Neural cell (in vitro differentiated cells): ENCODE measurements at regions not wholly inside any gene's neighbourhood (a gene's known extent, or its start where the extent isn't known, plus 50 kb on each side); places are given as distances from the start of the nearest gene placed in this dataset.

Source experiments
- H2AFZ ChIP-seq: fragments of 200-600, 300-800 bp; sonication (generic), shearing (Covaris generic); 2 replicates; pipeline ENCODE4 v1.6.0; 2014; ENCODE audit warnings: low read depth, mild to moderate bottlenecking, antibody characterized with exemption, low read length, moderate library complexity
- H3F3A ChIP-seq: fragments of 200-600 bp; shearing (Covaris generic); 2 replicates; pipeline ENCODE4 v1.6.1; 2016; ENCODE audit warnings: mild to moderate bottlenecking, moderate library complexity, mixed read lengths, antibody characterized with exemption, low read length; ENCODE audit not compliant: insufficient read depth, poor library complexity, severe bottlenecking
- H3K27ac ChIP-seq: fragments of 200-600, 300-800 bp; sonication (generic), shearing (Covaris generic); 2 replicates; pipeline ENCODE4 v1.5.1; 2014; ENCODE audit warnings: mild to moderate bottlenecking, low read length, moderate library complexity
- H3K27me3 ChIP-seq: fragments of 300-800, 200-600 bp; sonication (generic), shearing (Covaris generic); 2 replicates; pipeline ENCODE4 v1.6.0; 2014; ENCODE audit warnings: mild to moderate bottlenecking, low read depth, low read length, moderate library complexity; ENCODE audit not compliant: insufficient read depth
- H3K36me3 ChIP-seq: fragments of 300-800, 200-600 bp; sonication (generic), shearing (Covaris generic); 2 replicates; pipeline ENCODE4 v1.5.1; 2014; ENCODE audit warnings: mild to moderate bottlenecking, antibody characterized with exemption, low read length, moderate library complexity; ENCODE audit not compliant: insufficient read depth
- H3K4me2 ChIP-seq: fragments of 300-800, 200-600 bp; sonication (generic), shearing (Covaris generic); 2 replicates; pipeline ENCODE4 v1.6.0; 2014; ENCODE audit warnings: mild to moderate bottlenecking, low read length
- H3K4me3 ChIP-seq: fragments of 300-800, 200-600 bp; sonication (generic), shearing (Covaris generic); 2 replicates; pipeline ENCODE4 v1.5.1; 2014; ENCODE audit warnings: mild to moderate bottlenecking, low read length, moderate library complexity
- H3K79me2 ChIP-seq: fragments of 200-600 bp; shearing (Covaris generic); replicated peaks from 2 replicates; pipeline ENCODE4 v1.6.0; 2014; ENCODE audit warnings: mild to moderate bottlenecking, low read length, moderate library complexity; ENCODE audit not compliant: insufficient read depth
- H3K9ac ChIP-seq: fragments of 300-800, 200-600 bp; sonication (generic), shearing (Covaris generic); 2 replicates; pipeline ENCODE4 v1.6.1; 2016; ENCODE audit warnings: mild to moderate bottlenecking, low read length, mixed read lengths
- H3K9me2 ChIP-seq: fragments of 200-600 bp; shearing (Covaris generic); 2 replicates; pipeline ENCODE4 v1.6.1; 2016; ENCODE audit warnings: mild to moderate bottlenecking, low read length, mixed read lengths; ENCODE audit not compliant: insufficient read depth
- H3K9me3 ChIP-seq: fragments of 200-600, 300-800 bp; sonication (generic), shearing (Covaris generic); 2 replicates; pipeline ENCODE4 v1.6.1; 2016; ENCODE audit warnings: mild to moderate bottlenecking, mixed run types, low read length, moderate library complexity, mixed read lengths
- H4K20me1 ChIP-seq: fragments of 200-600 bp; shearing (Covaris generic); 2 replicates; pipeline ENCODE4 v1.6.1; 2016; ENCODE audit warnings: mild to moderate bottlenecking, mixed run types; ENCODE audit not compliant: insufficient read depth
- EP300 ChIP-seq: fragments of 450-650 bp; conservative IDR thresholded peaks from 2 replicates; pipeline ENCODE4 v1.6.1; 2014; ENCODE audit warnings: antibody characterized with exemption, mild to moderate bottlenecking, moderate library complexity; ENCODE audit not compliant: poor library complexity, severe bottlenecking
- EZH2 ChIP-seq: fragments of 200-600, 300-800 bp; shearing (Covaris generic), sonication (generic); IDR thresholded peaks from 2 replicates; pipeline ENCODE4 v1.6.1; 2014; ENCODE audit warnings: antibody characterized with exemption, low read length, borderline replicate concordance, mild to moderate bottlenecking; ENCODE audit not compliant: insufficient read depth, poor library complexity, severe bottlenecking
- MXI1 ChIP-seq: fragments of 450-650 bp; conservative IDR thresholded peaks from 2 replicates; pipeline ENCODE4 v1.6.1; 2014; ENCODE audit warnings: antibody characterized with exemption, mild to moderate bottlenecking; ENCODE audit not compliant: poor library complexity, severe bottlenecking
- POLR2AphosphoS5 ChIP-seq: IDR thresholded peaks from 2 replicates; pipeline ENCODE4 v1.6.1; 2012
- RAD21 ChIP-seq: fragments of 450-650 bp; conservative IDR thresholded peaks from 2 replicates; pipeline ENCODE4 v1.6.1; 2014; ENCODE audit warnings: antibody characterized with exemption, mild to moderate bottlenecking, moderate library complexity
- REST ChIP-seq: IDR thresholded peaks from 2 replicates; pipeline ENCODE4 v1.6.1; 2012; ENCODE audit warnings: borderline replicate concordance
- SMC3 ChIP-seq: fragments of 450-650 bp; conservative IDR thresholded peaks from 2 replicates; pipeline ENCODE4 v1.6.1; 2014; ENCODE audit warnings: antibody characterized with exemption, mild to moderate bottlenecking, moderate library complexity; ENCODE audit not compliant: poor library complexity
- TAF1 ChIP-seq: IDR thresholded peaks from 2 replicates; pipeline ENCODE4 v1.6.1; 2012; ENCODE audit warnings: low read depth
- TF ChIP-seq, protein P1 (sequence below): fragments of 450-650 bp; IDR thresholded peaks from 2 replicates; pipeline ENCODE4 v1.5.1; 2014; ENCODE audit warnings: antibody characterized with exemption, mild to moderate bottlenecking, moderate library complexity; ENCODE audit not compliant: poor library complexity, severe bottlenecking

- no peaks in the 10 kb centered on the region for H3K9me2 ChIP-seq
- H3K9ac ChIP-seq, result no peak overlapping the region
- H3K27me3 ChIP-seq, result no peaks in the 10 kb centered on the region
- TF ChIP-seq RAD21 (no peak), TAF1 (no peak), MXI1 (no peak), EZH2 (no peak), POLR2AphosphoS5 (no peak), EP300 (no peak), SMC3 (no peak), REST (no peak)
- TF ChIP-seq, protein P1, sequence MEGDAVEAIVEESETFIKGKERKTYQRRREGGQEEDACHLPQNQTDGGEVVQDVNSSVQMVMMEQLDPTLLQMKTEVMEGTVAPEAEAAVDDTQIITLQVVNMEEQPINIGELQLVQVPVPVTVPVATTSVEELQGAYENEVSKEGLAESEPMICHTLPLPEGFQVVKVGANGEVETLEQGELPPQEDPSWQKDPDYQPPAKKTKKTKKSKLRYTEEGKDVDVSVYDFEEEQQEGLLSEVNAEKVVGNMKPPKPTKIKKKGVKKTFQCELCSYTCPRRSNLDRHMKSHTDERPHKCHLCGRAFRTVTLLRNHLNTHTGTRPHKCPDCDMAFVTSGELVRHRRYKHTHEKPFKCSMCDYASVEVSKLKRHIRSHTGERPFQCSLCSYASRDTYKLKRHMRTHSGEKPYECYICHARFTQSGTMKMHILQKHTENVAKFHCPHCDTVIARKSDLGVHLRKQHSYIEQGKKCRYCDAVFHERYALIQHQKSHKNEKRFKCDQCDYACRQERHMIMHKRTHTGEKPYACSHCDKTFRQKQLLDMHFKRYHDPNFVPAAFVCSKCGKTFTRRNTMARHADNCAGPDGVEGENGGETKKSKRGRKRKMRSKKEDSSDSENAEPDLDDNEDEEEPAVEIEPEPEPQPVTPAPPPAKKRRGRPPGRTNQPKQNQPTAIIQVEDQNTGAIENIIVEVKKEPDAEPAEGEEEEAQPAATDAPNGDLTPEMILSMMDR, result no peak
- H3K4me3 ChIP-seq, result no peak overlapping the region
- H2AFZ ChIP-seq, result no peak overlapping the region
- no peaks in the 10 kb centered on the region for H3K9me3 ChIP-seq
- H4K20me1 ChIP-seq, result no peaks in the 10 kb centered on the region
- no peaks in the 10 kb centered on the region for H3F3A ChIP-seq
- H3K36me3 ChIP-seq, result no peaks in the 10 kb centered on the region
- H3K79me2 ChIP-seq, result no peaks in the 10 kb centered on the region
- no peak overlapping the region for H3K4me2 ChIP-seq
- no peak overlapping the region for H3K27ac ChIP-seq
These were observed 138.5 kb upstream of the SLC35G4 start for GRCh38 chr18:11470941-11471340.

- H2AFZ ChIP-seq, result no peak overlapping the region
- no peak overlapping the region for H3K27ac ChIP-seq
- H3K9me2 ChIP-seq, result no peaks in the 10 kb centered on the region
- H3K4me3 ChIP-seq, result no peak overlapping the region
- H3K9me3 ChIP-seq, result no peaks in the 10 kb centered on the region
- no peak overlapping the region for H3K4me2 ChIP-seq
- H4K20me1 ChIP-seq, result no peaks in the 10 kb centered on the region
- no peak overlapping the region for H3K9ac ChIP-seq
- no peaks in the 10 kb centered on the region for H3F3A ChIP-seq
- no peaks in the 10 kb centered on the region for H3K27me3 ChIP-seq
- H3K79me2 ChIP-seq, result no peaks in the 10 kb centered on the region
- no peaks in the 10 kb centered on the region for H3K36me3 ChIP-seq
- TF ChIP-seq TAF1 (no peak), RAD21 (no peak), SMC3 (no peak), MXI1 (no peak), POLR2AphosphoS5 (no peak), REST (no peak), EZH2 (no peak), EP300 (no peak)
- TF ChIP-seq, protein P1, result no peak
These were observed 140.8 kb upstream of the SLC35G4 start for GRCh38 chr18:11468617-11469016.
